OCI-LY7 (cell line): ENCODE measurements at regions not wholly inside any gene's neighbourhood (a gene's known extent, or its start where the extent isn't known, plus 50 kb on each side); places are given as distances from the start of the nearest gene placed in this dataset.

Source experiments
- EZH2phosphoT487 ChIP-seq: fragments of 200-600 bp; sonication (generic); IDR thresholded peaks from 2 replicates; pipeline ENCODE4 v1.6.1; 2018; ENCODE audit warnings: low read depth, borderline replicate concordance, mild to moderate bottlenecking, mixed run types, antibody characterized with exemption, low read length, moderate library complexity, mixed read lengths
- TF ChIP-seq, protein P1 (sequence below): fragments of 200-600 bp; sonication (generic); conservative IDR thresholded peaks from 2 replicates; pipeline ENCODE4 v1.5.1; 2014; ENCODE audit warnings: mild to moderate bottlenecking, antibody characterized with exemption, low read length, moderate library complexity, mixed read lengths

GRCh38 chrX:39248330-39248729, 447.1 kb downstream of the MID1IP1 start:
- TF ChIP-seq, protein P1, sequence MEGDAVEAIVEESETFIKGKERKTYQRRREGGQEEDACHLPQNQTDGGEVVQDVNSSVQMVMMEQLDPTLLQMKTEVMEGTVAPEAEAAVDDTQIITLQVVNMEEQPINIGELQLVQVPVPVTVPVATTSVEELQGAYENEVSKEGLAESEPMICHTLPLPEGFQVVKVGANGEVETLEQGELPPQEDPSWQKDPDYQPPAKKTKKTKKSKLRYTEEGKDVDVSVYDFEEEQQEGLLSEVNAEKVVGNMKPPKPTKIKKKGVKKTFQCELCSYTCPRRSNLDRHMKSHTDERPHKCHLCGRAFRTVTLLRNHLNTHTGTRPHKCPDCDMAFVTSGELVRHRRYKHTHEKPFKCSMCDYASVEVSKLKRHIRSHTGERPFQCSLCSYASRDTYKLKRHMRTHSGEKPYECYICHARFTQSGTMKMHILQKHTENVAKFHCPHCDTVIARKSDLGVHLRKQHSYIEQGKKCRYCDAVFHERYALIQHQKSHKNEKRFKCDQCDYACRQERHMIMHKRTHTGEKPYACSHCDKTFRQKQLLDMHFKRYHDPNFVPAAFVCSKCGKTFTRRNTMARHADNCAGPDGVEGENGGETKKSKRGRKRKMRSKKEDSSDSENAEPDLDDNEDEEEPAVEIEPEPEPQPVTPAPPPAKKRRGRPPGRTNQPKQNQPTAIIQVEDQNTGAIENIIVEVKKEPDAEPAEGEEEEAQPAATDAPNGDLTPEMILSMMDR = no peak
- TF ChIP-seq EZH2phosphoT487 = no peak
